TTC549 (cell line): ENCODE measurements at regions not wholly inside any gene's neighbourhood (a gene's known extent, or its start where the extent isn't known, plus 50 kb on each side); places are given as distances from the start of the nearest gene placed in this dataset.
A peak's percentile ranks its signal among the peaks of the same experiment; 100 is the strongest.
"Not testable (repeated sequence)": the region's sequence is repeated elsewhere in the genome, so short reads cannot be mapped to it uniquely, and the experiment has no call there.

Experiments
- FAIRE-seq: peaks from 2 replicates; lab custom pipeline; 2012; peaks lifted over from hg19 to GRCh38; lab: Jason Lieb, UNC

DNA sequence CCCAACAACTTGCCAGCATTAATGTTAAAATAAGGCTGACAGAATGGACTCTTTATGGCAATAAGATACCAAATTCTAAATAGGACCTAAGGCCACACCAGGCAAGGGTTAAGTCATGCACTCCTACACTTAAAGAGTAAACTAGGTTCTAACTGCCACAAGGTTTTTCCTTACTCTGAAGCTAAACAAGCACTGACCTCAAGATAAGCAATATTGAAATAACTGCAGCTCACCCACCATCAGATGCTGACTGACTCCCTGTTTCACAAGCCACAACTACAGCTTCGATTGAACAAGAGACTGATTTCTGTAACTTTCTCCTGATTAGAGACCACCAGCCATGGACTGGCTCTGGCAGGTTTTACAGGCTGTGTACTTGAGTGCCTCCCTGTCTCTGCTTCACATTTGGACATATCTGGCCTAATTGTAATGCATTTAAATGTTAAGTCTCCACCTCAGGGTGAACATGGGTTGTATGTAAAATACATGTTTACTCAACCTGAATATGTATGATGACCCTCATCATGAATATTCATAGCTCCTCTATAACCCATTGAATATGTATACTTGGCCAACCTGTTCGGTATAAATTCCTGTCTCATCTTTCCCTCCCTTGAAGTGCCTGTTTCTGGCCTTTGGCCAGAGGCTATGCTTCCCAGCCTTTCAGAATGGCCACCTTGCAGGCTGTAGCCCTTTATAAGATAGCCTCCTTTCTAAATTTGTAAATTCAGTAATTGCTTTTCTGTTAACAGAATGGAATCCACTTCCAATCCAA, 70.5 kb upstream of the DAAM1 start:
- FAIRE-seq: no peak

DNA sequence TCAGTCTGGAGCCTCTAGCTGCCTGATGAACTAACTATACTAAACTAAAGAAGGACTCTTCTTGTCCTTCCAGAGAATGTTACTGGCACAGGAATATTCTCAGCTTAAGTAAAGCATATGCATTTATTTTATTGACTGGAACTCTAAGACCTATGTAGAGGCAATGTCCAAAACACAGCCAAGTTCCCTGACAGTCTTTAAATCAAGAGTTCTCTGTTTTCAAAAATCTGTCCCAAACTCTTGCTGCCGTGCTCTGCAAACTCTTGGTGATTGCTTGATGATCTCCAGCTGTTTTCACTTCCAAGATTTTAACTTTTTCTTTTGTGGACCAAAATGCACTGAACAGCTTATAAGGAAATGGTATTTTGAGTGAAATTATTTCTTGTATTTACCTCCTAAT, 67.5 kb upstream of the DAAM1 start:
- no peak for FAIRE-seq

DNA sequence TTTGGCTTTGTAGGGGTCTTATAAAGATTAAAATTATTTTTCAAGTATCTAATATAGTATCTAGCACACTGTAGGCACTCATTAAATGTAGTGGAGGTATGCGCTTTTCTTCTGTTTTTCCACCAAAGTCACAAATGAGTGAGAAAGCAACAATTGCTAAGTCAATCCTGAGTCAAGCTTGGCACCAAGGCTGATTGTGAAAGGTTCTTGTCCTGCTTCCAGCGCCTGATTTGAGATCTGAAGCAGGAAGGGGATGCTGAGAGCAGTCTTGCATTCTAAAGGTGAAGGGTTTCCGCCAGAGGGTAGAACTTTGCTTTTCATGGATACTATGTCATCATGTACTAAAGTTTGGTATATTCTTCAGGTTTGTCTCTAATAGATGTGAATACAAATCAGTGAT, 64.9 kb upstream of the DAAM1 start:
- FAIRE-seq: no peak

DNA sequence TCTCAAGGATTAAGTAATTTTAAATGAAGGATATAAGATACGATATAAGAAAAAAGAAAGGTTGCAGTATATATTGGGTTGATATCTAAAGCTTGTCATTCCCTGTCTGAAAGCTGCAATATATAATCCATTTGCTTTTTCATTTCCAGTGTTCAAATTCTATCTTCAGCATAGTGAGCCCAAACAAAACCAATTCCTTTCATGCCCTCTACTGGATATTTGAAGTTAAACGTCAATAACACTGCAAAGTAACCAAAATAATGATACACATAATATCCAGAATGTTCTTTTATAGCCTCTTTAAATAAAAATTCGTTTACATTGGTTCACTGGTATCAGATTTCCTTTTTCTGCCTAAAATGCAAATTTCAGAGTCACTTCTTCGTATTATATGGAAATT, 64.5 kb upstream of the DAAM1 start:
- peak; percentile 50 for FAIRE-seq

DNA sequence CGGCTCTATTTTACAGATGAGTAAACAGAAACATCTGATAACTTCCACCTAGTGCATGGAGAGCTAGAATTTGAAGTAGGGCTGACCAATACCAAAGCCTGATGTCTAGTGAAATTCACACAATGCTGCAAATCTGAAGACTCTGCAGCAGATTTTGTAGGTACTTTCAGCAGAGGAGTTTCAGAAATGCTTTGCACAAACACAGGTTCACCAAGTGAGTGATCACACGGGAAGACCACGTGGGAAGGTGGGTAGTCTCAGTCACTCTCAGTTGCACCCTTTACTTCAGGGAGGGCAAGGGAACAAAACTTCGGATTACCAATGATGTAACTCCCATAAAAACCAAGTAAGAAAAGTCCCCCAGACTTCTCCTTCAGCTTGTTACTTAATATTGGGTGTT, 63.3 kb upstream of the DAAM1 start:
- no peak for FAIRE-seq

DNA sequence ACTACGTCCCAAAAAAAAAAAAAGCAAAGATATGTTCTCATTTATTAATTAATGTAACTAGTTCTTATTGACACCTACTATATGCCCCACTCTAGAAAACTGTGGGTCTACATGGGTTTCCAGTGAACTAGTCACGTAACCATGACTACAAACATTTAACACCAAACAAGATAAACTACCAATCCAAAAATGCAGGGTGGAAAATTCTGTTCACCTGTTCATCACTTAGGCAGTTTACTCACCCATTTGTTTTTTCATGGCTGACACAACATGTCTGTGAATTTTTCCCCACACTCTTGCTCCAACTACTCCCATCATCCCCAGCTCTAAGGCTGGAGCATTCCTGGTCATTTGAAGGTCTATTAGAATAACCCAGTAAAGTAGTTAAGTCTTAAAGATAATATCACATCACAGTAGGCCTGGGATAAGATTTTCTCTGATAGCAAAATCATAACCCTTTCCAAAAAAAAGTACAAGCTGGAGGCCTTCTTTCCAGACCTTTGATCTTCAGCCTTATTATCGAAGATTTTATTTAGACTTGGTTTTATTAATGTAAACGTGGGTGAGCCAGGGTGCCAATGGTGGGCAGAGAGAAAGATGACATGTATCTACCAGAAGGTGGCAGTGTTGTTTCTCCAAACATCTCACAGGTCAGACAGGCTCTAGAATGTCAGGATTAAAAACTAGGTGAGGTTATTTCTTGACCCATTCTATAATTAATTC, 61.6 kb upstream of the DAAM1 start:
- peak; percentile 9 for FAIRE-seq

DNA sequence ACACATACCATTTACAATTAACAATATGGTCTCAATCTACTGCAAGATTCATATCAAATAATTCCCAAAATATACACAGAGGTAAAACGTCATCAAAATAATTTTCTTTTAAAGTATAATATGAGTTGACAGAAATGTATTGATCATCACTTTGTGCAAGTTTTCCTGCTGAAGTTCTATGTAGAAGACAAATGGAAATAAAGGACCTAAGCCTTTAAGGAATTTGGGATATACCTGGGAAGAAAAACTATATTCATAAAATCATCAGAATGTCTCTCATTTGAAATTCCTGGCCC, 61.1 kb upstream of the DAAM1 start:
- no peak for FAIRE-seq

DNA sequence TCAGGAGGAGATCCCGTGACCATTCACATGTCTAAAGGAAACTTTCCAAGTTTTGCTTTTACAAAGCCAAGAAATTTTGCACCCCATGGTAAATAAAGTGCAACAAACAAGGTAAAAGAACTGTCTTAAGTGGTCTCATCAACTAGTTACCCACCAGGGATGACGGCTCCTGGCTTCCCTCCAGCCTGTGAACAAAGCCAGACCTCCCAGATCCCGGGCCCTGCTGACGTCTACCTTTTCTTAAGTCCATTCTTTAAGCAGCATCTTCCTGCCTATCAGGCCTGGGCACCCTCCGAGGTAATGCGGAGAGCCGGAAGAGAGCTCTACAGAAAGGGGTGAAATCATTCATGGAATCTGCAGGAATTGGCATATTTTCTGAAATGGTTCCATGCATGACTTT, 58.0 kb upstream of the DAAM1 start:
- no peak for FAIRE-seq

DNA sequence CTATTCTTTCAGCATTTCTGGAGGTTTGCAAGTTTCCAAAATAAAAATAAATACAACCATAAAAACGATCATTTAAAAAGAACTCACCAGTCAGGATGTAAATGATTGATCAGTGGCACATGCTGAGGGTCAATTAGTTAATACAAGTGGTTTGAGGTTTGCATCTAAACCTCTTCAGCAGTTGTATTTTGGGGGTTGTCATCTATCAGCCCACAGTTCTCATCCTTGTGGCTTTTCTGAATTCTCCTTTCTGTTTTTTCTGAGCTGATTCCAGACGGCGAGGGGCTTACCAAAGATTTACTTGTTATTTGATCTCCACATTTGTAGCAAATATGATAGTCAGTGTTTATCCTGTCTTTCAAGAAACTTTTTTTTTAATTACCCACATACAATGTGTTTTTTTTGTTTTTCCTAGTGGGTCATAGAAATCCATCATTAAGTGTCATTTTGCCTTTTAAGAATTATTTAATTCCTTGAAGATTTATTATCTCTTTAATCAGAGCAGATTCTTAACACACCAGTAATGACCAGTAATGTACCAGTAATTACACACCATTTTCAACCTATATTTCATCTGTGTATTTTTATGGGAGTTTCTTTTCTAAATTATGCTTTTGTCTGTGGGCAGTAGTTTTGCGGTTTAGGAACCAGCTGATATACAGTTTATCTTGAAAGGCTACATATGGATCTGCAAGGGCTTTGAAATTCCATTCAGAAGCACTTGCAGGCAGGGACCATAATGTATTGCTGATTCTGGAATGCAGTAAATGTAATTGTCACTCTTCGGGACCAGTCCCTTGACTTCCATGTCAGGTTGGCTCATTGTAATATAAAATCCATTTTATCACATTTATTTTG, 56.3 kb upstream of the DAAM1 start:
- FAIRE-seq: no peak

DNA sequence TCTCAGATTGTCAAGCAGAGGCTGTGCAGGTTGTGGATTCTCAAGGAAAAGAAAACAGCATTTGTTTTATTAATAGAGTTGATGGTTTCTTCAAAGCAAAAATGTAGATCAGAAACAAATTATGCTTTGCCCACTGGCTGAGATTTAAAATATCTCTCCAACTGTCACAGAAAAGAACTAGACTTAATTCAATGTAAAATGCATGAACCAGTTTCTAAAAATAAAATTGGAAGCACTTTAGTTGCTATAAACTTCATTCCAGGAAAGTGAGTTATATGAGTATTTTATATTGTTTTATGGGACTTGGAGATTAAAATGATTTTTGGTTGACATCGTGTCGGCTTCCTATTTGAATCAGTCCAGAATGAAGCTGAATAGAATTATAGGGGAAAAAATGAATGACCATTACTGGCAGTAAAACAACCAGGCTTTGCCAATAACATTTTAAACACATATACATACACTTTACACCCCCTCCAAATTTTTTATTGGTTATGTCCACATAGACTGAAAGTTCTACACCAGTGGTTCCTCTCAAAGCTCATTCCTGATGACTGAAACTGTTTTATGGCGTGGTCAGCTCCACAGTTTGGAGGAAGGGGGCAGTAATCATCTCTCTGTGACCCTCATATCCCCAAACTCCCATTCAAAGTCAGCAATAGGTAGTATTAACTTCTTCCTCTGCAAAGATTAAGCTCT, 55.5 kb upstream of the DAAM1 start:
- no peak for FAIRE-seq

DNA sequence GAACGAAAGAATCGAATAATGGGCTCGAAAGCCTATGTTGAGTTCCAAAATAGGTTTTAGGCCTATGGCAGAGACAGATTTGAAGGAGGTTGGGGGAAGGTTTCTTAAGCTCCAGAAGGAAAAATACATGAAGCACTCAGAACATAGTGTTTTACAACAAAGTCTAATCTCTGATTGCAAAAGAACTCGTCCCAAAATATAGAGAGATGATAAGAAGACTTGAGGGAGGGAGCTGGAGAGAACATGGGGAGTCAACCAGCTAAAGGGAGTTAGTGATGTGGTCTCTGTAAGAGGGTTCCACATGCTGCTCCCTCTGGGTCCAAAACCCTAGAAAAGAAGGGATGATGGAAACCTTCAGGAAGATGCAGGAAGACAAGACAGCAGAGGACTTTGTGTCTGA, 54.8 kb upstream of the DAAM1 start:
- FAIRE-seq: no peak

DNA sequence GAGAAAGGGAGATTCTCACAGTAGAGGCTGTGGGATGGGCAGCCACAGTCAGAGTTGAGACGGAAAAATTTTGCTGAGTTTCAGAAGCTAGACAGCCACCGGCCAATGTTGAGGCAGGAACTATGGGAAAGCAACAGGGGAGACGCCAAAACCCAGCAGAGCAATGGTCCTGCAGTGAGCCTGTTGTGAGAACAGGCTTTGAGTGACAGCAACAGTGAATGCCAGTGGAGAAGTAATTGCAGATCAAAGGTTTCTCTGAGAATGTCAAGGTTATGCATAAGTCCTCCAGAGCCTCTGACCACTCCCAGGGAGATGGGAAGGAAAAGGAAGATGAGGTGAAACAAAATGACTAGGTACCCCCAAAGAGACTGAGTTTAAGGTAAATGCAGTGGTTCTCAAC, 54.2 kb upstream of the DAAM1 start:
- no peak for FAIRE-seq

DNA sequence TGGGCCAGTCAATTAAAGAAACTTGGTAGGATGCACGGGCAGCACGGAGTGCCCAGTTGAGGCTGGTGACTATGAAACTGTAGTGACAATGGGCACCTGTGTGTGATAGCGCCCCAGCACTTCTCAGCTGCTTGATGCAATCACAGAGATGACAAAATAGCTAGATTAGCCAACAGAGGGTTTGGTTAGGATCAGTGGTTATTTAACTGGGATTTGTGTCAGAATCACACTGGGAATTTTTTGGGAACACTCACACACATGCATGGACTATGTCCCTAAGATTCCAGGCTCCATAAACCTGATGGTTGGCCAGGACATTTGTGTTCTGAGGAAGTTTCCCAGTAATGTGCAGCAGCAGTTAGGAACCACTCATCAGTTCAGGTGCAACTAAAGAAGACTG, 51.2 kb upstream of the DAAM1 start:
- no peak for FAIRE-seq

DNA sequence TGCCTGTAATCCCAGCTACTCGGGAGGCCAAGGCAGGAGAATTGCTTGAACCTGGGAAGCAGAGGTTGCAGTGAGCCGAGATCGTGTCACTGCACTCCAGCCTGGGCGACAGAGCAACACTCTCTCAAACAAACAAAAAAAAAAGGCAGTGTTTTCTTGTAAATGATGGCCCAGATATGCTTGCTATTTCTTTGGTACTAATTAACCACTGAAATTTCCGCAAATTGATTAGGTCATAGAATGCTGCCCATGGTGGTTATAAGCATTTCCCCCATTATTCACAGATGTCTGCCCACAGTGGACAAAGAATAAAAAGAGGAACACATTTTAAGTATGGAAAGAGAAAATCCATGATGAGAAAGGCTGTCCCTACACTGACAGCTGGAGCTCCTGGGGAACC, 49.9 kb upstream of the DAAM1 start:
- FAIRE-seq: not testable (repeated sequence)
